HepG2 (cell line): ENCODE measurements at regions not wholly inside any gene's neighbourhood (a gene's known extent, or its start where the extent isn't known, plus 50 kb on each side); places are given as distances from the start of the nearest gene placed in this dataset.

ENCODE experiments used
- ATAC-seq: fragments of 200-7000 bp; cut with Tn5 transposase; 3 replicates; pipeline ENCODE4 v1.9.1; 2020; ENCODE audit warnings: mild to moderate bottlenecking, moderate library complexity
- BruUV-seq: library from RNA; stranded (reverse); fragments of 400-500 nt; replicated peaks from 2 replicates; lab custom pipeline; 2021; lab: Mats Ljungman, UMichigan
- CTCF ChIA-PET: fragments of 300-600 bp; formaldehyde crosslinking; extraction: SDS; loops from one replicate; lab custom pipeline; 2021; ENCODE audit warnings: low total read pairs, inconsistent platforms, low intra/inter-chr PET ratio; lab: Yijun Ruan, JAX
- POLR2A ChIA-PET: fragments of 350-600 bp; sonication (Branson Sonifier 250); formaldehyde crosslinking; loops from one replicate; lab custom pipeline; 2020; ENCODE audit warnings: antibody characterized with exemption, inconsistent platforms; lab: Yijun Ruan, JAX
- DNase-seq: peaks from one replicate; pipeline ENCODE4 v3.0.0-alpha.2; 2015; ENCODE audit warnings: low spot score
- FAIRE-seq: peaks from 3 replicates; lab custom pipeline; 2011; peaks lifted over from hg19 to GRCh38; lab: Jason Lieb, UNC
- H2AFZ ChIP-seq: one replicate; pipeline ENCODE4 v1.6.1; 2011; ENCODE audit warnings: low read length, inconsistent platforms
- H3K27ac ChIP-seq: fragments of 300-600 bp; 3 replicates; pipeline ENCODE4 v1.8.0; 2011; ENCODE audit warnings: mixed run types, mild to moderate bottlenecking, mixed read lengths, low read length, inconsistent platforms; ENCODE audit not compliant: insufficient read depth; ENCODE audit errors: extremely low read length
- H3K27me3 ChIP-seq, 2 experiments: fragments of 200-600 bp in 1 of 2; 2 replicates in 1 of 2; 3 replicates in 1 of 2; pipeline versions ENCODE4 v1.6.0 to v1.8.0; 2011; ENCODE audit warnings: low read length in 2 of 2, mild to moderate bottlenecking in 2 of 2, moderate library complexity in 2 of 2, inconsistent platforms in 1 of 2; ENCODE audit not compliant: insufficient read depth in 2 of 2, control insufficient read depth in 1 of 2
- H3K36me3 ChIP-seq, 2 experiments: fragments of 200-600 bp in 1 of 2; replicated peaks in 1 of 2; 2 replicates in 1 of 2; 3 replicates in 1 of 2; pipeline versions ENCODE4 v1.5.1 to v1.8.0; 2011; ENCODE audit warnings: low read length in 2 of 2, inconsistent platforms in 1 of 2; ENCODE audit not compliant: insufficient read depth in 2 of 2, control insufficient read depth in 1 of 2
- H3K4me1 ChIP-seq: 2 replicates; pipeline ENCODE4 v1.5.1; 2012; ENCODE audit warnings: low read length, inconsistent platforms; ENCODE audit not compliant: insufficient read depth
- H3K4me2 ChIP-seq: 2 replicates; pipeline ENCODE4 v1.6.0; 2011; ENCODE audit warnings: low read depth, low read length, inconsistent platforms
- H3K4me3 ChIP-seq, 3 experiments: fragments of 200-600 bp in 1 of 3; sonication (generic), shearing (Covaris generic) in 1 of 3; replicated peaks in 1 of 3; 2 replicates each; pipeline ENCODE4 v1.5.1; 2011 to 2016; ENCODE audit warnings: low read length in 3 of 3, inconsistent platforms in 2 of 3, low read depth in 2 of 3, mild to moderate bottlenecking in 2 of 3, control low read depth in 1 of 3, mixed read lengths in 1 of 3; ENCODE audit not compliant: insufficient read depth in 1 of 3
- H3K79me2 ChIP-seq: one replicate; pipeline ENCODE4 v1.6.1; 2011; ENCODE audit warnings: low read length, inconsistent platforms; ENCODE audit not compliant: insufficient read depth
- H3K9ac ChIP-seq: 2 replicates; pipeline ENCODE4 v1.6.0; 2011; ENCODE audit warnings: mild to moderate bottlenecking, low read depth, low read length, inconsistent platforms; ENCODE audit not compliant: insufficient read depth
- H3K9me3 ChIP-seq: 2 replicates; pipeline ENCODE4 v1.5.1; 2012; ENCODE audit warnings: mild to moderate bottlenecking, low read length
- H4K20me1 ChIP-seq: 2 replicates; pipeline ENCODE4 v1.6.0; 2011; ENCODE audit warnings: inconsistent platforms, mild to moderate bottlenecking, low read length, moderate library complexity; ENCODE audit not compliant: insufficient read depth
- SP4 ChIP-seq: sonication (generic); formaldehyde crosslinking; IDR thresholded peaks from 2 replicates; pipeline ENCODE4 v1.8.1; 2023; ENCODE audit warnings: mild to moderate bottlenecking, missing genetic modification reagents
- TCF12 ChIP-seq, 2 experiments: fragments of 450-650 bp in 1 of 2; sonication (generic) in 1 of 2; formaldehyde crosslinking in 1 of 2; IDR thresholded peaks; 2 replicates each; pipeline versions ENCODE4 v1.6.1 to v1.8.0; 2017 to 2022; ENCODE audit warnings: antibody characterized with exemption in 1 of 2, mild to moderate bottlenecking in 1 of 2, missing genetic modification reagents in 1 of 2, moderate library complexity in 1 of 2
- ZBTB7A ChIP-seq: sonication (generic); formaldehyde crosslinking; IDR thresholded peaks from 2 replicates; pipeline ENCODE4 v1.8.0; 2022; ENCODE audit warnings: mild to moderate bottlenecking, missing genetic modification reagents
- WGBS: methylation state at CpG from one replicate; pipeline ENCODE4 v1.1.6; 2017; ENCODE audit warnings: low lambda C conversion rate; 5-methylcytosine and 5-hydroxymethylcytosine counted together
- in situ Hi-C: cut with HindIII; loops from 2 replicates; pipeline ENCODE4 v1.10.0; 2017; ENCODE audit warnings: low pct_unique_long_range_greater_than_20kb; ENCODE audit not compliant: extremely low pct_ligation_motif_present
- intact Hi-C: fragments of 100-400 bp; cut with micrococcal nuclease; formaldehyde crosslinking; loops from one replicate; pipeline ENCODE4 v1.10.0; 2022; ENCODE audit not compliant: unreplicated experiment
- TF ChIP-seq, protein P1 (sequence below): sonication (generic); formaldehyde crosslinking; IDR thresholded peaks from 2 replicates; pipeline ENCODE4 v1.4.0; 2020; ENCODE audit warnings: mild to moderate bottlenecking, missing genetic modification reagents

DNA sequence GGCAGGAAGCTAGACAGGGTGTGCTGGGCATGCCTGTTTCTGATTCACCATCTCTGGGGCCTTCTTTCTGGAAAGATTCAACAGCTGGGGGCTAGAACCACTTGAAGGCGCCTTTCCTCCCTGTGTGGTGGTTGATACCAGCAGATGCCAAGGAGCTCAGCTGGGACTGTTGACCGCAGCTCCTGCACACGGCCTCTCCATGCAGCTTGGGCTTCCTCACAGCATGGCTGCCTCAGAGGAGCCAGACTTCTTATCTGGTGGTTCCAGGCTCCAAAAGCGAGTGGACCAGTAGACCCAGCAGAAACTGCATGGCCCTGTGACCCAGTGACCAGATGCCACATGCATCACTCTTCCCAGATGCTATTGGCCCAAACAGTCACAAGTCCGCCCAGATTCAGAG is 74.7 kb upstream of the COL5A1 start:
- H3K27me3 ChIP-seq, result peaks cover 0 to 36% of the 10 kb centered on the region in 2 experiments; a peak in 3 of 5 replicates
- ATAC-seq (no peak), DNase-seq (no peak), FAIRE-seq (no peak)
- no peaks in the 10 kb centered on the region for H3K9me3 ChIP-seq
- in situ Hi-C loops, result no loop called here
- 0% methylated on average over 2 of the region's 5 CpGs for whole genome bisulfite sequencing
- H3K4me1 ChIP-seq, result no peaks in the 10 kb centered on the region
- CTCF ChIA-PET, result no interaction called here
- H4K20me1 ChIP-seq, result no peaks in the 10 kb centered on the region
- intact Hi-C loops, result no loop called here
- no peak overlapping the region for H3K9ac ChIP-seq
- no peak overlapping the region for H3K4me3 ChIP-seq
- H3K4me2 ChIP-seq, result no peak overlapping the region
- H3K79me2 ChIP-seq, result no peaks in the 10 kb centered on the region
- BruUV-seq, result no TSS peak
- H2AFZ ChIP-seq, result no peak overlapping the region
- TF ChIP-seq, protein P1, sequence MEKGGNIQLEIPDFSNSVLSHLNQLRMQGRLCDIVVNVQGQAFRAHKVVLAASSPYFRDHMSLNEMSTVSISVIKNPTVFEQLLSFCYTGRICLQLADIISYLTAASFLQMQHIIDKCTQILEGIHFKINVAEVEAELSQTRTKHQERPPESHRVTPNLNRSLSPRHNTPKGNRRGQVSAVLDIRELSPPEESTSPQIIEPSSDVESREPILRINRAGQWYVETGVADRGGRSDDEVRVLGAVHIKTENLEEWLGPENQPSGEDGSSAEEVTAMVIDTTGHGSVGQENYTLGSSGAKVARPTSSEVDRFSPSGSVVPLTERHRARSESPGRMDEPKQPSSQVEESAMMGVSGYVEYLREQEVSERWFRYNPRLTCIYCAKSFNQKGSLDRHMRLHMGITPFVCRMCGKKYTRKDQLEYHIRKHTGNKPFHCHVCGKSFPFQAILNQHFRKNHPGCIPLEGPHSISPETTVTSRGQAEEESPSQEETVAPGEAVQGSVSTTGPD (CRISPR knock-in tag), result no peak
- H3K27ac ChIP-seq, result no peak overlapping the region
- no peaks in the 10 kb centered on the region for H3K36me3 ChIP-seq
- POLR2A ChIA-PET, result no interaction called here

DNA sequence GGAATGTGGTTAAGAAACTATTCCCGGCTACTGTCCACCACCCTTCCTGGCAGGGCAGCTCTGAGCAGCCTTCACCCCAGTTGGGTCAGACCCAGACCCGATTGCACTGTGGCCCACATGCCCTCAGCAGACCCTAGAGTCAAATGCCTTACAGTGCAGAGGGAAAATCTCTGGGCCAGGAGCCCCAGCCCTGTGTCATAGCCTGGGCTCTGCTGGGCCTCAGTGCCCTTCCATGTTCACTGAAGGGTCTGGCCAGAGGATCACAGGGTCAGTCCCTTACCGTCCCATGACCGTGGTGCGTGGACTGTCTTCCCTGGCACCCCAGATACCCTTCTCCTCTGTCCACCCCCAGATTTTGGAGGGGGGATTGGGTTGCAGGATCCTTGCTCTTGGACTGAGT is 73.5 kb upstream of the COL5A1 start:
- H3K9me3 ChIP-seq, result no peaks in the 10 kb centered on the region
- CTCF ChIA-PET, result no interaction called here
- no peak overlapping the region for H2AFZ ChIP-seq
- WGBS, result 12% methylated on average over 5 of the region's 5 CpGs
- no peaks in the 10 kb centered on the region for H4K20me1 ChIP-seq
- no peaks in the 10 kb centered on the region for H3K79me2 ChIP-seq
- peaks cover 0 to 29% of the 10 kb centered on the region in 2 experiments; a peak in 3 of 5 replicates for H3K27me3 ChIP-seq
- no peaks in the 10 kb centered on the region for H3K36me3 ChIP-seq
- H3K4me2 ChIP-seq, result no peak overlapping the region
- TF ChIP-seq TCF12 (IDR thresholded peaks at IDR 0.05), result no peak
- no peak for TF ChIP-seq TCF12 (CRISPR knock-in tag; IDR thresholded peaks at IDR 0.05)
- TF ChIP-seq ZBTB7A (CRISPR knock-in tag), result no peak
- no peak for TF ChIP-seq SP4 (CRISPR knock-in tag)
- DNase-seq, result no peak
- no peak for ATAC-seq
- no peak overlapping the region for H3K4me3 ChIP-seq
- H3K9ac ChIP-seq, result no peak overlapping the region
- in situ Hi-C loops (no loop called here), intact Hi-C loops (no loop called here)
- no peak overlapping the region for H3K27ac ChIP-seq
- POLR2A ChIA-PET, result no interaction called here
- FAIRE-seq, result no peak
- BruUV-seq, result no TSS peak
- no peaks in the 10 kb centered on the region for H3K4me1 ChIP-seq
